Fibroblast of lung (primary cell): ENCODE measurements at regions not wholly inside any gene's neighbourhood (a gene's known extent, or its start where the extent isn't known, plus 50 kb on each side); places are given as distances from the start of the nearest gene placed in this dataset.

Experiments
- DNase-seq, 2 donors: peaks; one replicate each; pipeline versions ENCODE4 v3.0.0 to v3.0.0-alpha.2; 2010; ENCODE audit warnings: low read depth in 2 of 2
- H2AFZ ChIP-seq: 2 replicates; pipeline ENCODE4 v1.5.1; 2012; ENCODE audit warnings: low read length, control low read depth, inconsistent platforms
- H3K27ac ChIP-seq: 2 replicates; pipeline ENCODE4 v1.5.1; 2011; ENCODE audit warnings: low read length, control low read depth; ENCODE audit not compliant: insufficient read depth
- H3K27me3 ChIP-seq: 2 replicates; pipeline ENCODE4 v1.5.1; 2011; ENCODE audit warnings: mild to moderate bottlenecking, low read length; ENCODE audit not compliant: control insufficient read depth, insufficient read depth
- H3K36me3 ChIP-seq: 2 replicates; pipeline ENCODE4 v1.5.1; 2011; ENCODE audit warnings: low read length; ENCODE audit not compliant: control insufficient read depth, insufficient read depth
- H3K4me1 ChIP-seq: 2 replicates; pipeline ENCODE4 v1.5.1; 2011; ENCODE audit warnings: low read length; ENCODE audit not compliant: control insufficient read depth, insufficient read depth; ENCODE audit errors: extremely low read depth
- H3K4me2 ChIP-seq: 2 replicates; pipeline ENCODE4 v1.5.1; 2011; ENCODE audit warnings: low read length, control low read depth; ENCODE audit not compliant: insufficient read depth; ENCODE audit errors: extremely low read depth
- H3K4me3 ChIP-seq, 4 experiments: fragments of 200-600 bp in 1 of 4; sonication (generic) in 1 of 4; replicated peaks in 1 of 4; 2 replicates each; pipeline ENCODE4 v1.5.1; 2011 to 2016; ENCODE audit warnings: low read length in 4 of 4, low read depth in 3 of 4, mild to moderate bottlenecking in 3 of 4, control low read depth in 2 of 4, inconsistent platforms in 1 of 4, mixed read lengths in 1 of 4; ENCODE audit not compliant: insufficient read depth in 1 of 4; ENCODE audit errors: control extremely low read depth in 1 of 4
- H3K79me2 ChIP-seq: 2 replicates; pipeline ENCODE4 v1.5.1; 2012; ENCODE audit warnings: mild to moderate bottlenecking, low read length, inconsistent platforms; ENCODE audit not compliant: control insufficient read depth, insufficient read depth
- H3K9ac ChIP-seq: 2 replicates; pipeline ENCODE4 v1.5.1; 2011; ENCODE audit warnings: mild to moderate bottlenecking, low read length, control low read depth; ENCODE audit not compliant: insufficient read depth
- H3K9me3 ChIP-seq: 2 replicates; pipeline ENCODE4 v1.5.1; 2012; ENCODE audit warnings: low read depth, low read length; ENCODE audit not compliant: control insufficient read depth, insufficient read depth
- H4K20me1 ChIP-seq: 2 replicates; pipeline ENCODE4 v1.5.1; 2011; ENCODE audit warnings: low read length; ENCODE audit not compliant: control insufficient read depth, insufficient read depth; ENCODE audit errors: extremely low read depth
- EZH2 ChIP-seq: IDR thresholded peaks from 2 replicates; pipeline ENCODE4 v1.5.1; 2012; ENCODE audit warnings: low read length, control low read depth, mild to moderate bottlenecking; ENCODE audit errors: missing control alignments
- TF ChIP-seq, protein P1 (sequence below), 2 donors: IDR thresholded peaks in 1 of 2; conservative IDR thresholded peaks in 1 of 2; 1 replicate in 1 of 2; 2 replicates in 1 of 2; pipeline ENCODE4 v1.5.1; 2011 to 2012; ENCODE audit warnings: low read length in 2 of 2, control low read depth in 1 of 2, inconsistent platforms in 1 of 2, low read depth in 1 of 2, mild to moderate bottlenecking in 1 of 2

DNA sequence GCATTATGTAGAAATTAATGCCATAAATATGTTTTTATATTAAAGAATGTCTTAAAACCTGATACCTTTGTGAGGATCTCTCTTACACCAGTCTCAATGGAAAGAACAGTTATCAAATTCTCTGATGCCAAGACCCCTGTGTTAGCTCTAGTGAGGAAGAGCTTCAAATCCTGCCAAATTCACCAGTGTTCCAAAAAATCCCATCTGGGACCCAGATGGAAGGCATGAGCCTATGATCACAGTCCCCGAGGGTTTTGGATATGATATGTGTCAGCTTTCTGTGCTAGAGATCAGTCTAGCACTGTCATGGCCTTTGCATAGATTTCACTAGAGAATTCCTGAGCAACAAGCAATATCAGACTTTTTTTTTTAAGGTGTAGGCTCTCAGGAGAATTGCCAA lies 412.1 kb downstream of the UBE2NL start:
- Histone ChIP-seq H2AFZ (no peak overlapping the region), H3K27ac (no peak overlapping the region), H3K4me1 (no peaks in the 10 kb centered on the region), H3K4me2 (no peak overlapping the region), H4K20me1 (no peaks in the 10 kb centered on the region), H3K36me3 (no peaks in the 10 kb centered on the region), H3K9me3 (no peaks in the 10 kb centered on the region), H3K4me3 (no peak overlapping the region), H3K27me3 (no peaks in the 10 kb centered on the region), H3K79me2 (no peaks in the 10 kb centered on the region), H3K9ac (no peak overlapping the region)
- TF ChIP-seq, protein P1, sequence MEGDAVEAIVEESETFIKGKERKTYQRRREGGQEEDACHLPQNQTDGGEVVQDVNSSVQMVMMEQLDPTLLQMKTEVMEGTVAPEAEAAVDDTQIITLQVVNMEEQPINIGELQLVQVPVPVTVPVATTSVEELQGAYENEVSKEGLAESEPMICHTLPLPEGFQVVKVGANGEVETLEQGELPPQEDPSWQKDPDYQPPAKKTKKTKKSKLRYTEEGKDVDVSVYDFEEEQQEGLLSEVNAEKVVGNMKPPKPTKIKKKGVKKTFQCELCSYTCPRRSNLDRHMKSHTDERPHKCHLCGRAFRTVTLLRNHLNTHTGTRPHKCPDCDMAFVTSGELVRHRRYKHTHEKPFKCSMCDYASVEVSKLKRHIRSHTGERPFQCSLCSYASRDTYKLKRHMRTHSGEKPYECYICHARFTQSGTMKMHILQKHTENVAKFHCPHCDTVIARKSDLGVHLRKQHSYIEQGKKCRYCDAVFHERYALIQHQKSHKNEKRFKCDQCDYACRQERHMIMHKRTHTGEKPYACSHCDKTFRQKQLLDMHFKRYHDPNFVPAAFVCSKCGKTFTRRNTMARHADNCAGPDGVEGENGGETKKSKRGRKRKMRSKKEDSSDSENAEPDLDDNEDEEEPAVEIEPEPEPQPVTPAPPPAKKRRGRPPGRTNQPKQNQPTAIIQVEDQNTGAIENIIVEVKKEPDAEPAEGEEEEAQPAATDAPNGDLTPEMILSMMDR (conservative IDR thresholded peaks at IDR 0.05 in 1 of 2, IDR thresholded peaks at IDR 0.05 in 1 of 2; ENCODE audit: low read depth in 1 of 2, low read length in 2 of 2), result no peak
- TF ChIP-seq EZH2, result no peak
- DNase-seq, result no peak

DNA sequence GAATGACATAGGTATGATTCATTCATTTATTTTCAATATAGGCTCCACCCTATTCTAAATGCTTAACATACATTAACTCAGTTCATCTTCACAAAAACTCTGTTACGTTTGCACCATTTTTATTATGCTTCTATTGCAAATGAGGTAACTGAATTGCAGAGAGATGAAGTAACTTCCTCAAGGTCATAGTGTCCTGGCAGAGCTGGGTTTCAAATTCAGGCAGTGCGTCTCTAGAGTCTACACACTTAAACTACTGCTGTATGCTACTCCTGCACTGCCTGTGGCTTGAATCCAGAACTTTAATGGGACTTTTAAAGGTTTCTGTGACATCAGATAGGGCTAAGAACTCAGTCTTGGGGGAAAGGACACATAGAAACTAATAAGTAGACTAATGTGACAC lies 413.4 kb downstream of the UBE2NL start:
- Histone ChIP-seq H3K4me2 (no peak overlapping the region), H2AFZ (no peak overlapping the region), H4K20me1 (no peaks in the 10 kb centered on the region), H3K9me3 (no peaks in the 10 kb centered on the region), H3K9ac (no peak overlapping the region), H3K4me1 (no peaks in the 10 kb centered on the region), H3K79me2 (no peaks in the 10 kb centered on the region), H3K27me3 (no peaks in the 10 kb centered on the region), H3K36me3 (no peaks in the 10 kb centered on the region), H3K27ac (no peak overlapping the region), H3K4me3 (no peak overlapping the region)
- TF ChIP-seq, protein P1 (conservative IDR thresholded peaks at IDR 0.05 in 1 of 2, IDR thresholded peaks at IDR 0.05 in 1 of 2; ENCODE audit: low read depth in 1 of 2, low read length in 2 of 2), result no peak
- no peak for TF ChIP-seq EZH2
- DNase-seq, result no peak

DNA sequence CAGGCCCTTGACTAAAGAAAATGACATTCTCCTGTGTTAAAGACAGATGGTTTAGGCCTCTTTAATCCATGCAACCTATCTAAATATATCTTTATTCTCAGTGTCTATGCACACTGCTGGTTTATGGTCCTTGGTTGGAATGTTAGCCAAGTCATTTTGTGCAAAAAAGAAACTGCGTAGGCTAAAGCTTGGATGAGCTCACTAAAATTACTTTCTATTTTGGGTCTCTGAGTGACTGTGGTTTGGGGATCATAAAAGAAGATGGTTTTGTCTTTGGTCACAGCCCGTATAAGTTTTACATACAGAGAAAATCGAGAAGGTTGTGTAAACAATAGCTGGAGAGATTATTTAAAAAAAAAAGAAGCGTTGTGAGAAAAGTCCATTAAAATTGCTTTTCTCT lies 443.6 kb downstream of the UBE2NL start:
- H3K36me3 ChIP-seq, result no peaks in the 10 kb centered on the region
- H3K79me2 ChIP-seq, result no peaks in the 10 kb centered on the region
- no peak overlapping the region for H3K4me3 ChIP-seq
- no peaks in the 10 kb centered on the region for H3K4me1 ChIP-seq
- no peak overlapping the region for H3K9ac ChIP-seq
- TF ChIP-seq, protein P1 (conservative IDR thresholded peaks at IDR 0.05 in 1 of 2, IDR thresholded peaks at IDR 0.05 in 1 of 2; ENCODE audit: low read depth in 1 of 2, low read length in 2 of 2), result no peak
- no peak for TF ChIP-seq EZH2
- no peaks in the 10 kb centered on the region for H3K9me3 ChIP-seq
- no peaks in the 10 kb centered on the region for H4K20me1 ChIP-seq
- H3K4me2 ChIP-seq, result no peak overlapping the region
- no peak overlapping the region for H2AFZ ChIP-seq
- no peak for DNase-seq
- no peak overlapping the region for H3K27ac ChIP-seq
- no peaks in the 10 kb centered on the region for H3K27me3 ChIP-seq
